GM13976 (cell line): ENCODE measurements at regions not wholly inside any gene's neighbourhood (a gene's known extent, or its start where the extent isn't known, plus 50 kb on each side); places are given as distances from the start of the nearest gene placed in this dataset.

Experiments
- DNase-seq: peaks from one replicate; pipeline ENCODE4 v3.0.0; 2012; ENCODE audit warnings: low spot score
- in situ Hi-C: fragments of 300-500 bp; cut with MboI; formaldehyde crosslinking; loops from one replicate; pipeline ENCODE4 v1.12.0; 2022; ENCODE audit warnings: low sequenced_read_pairs, mixed read lengths, inconsistent platforms; ENCODE audit not compliant: unreplicated experiment
- TF ChIP-seq, protein P1 (sequence below): IDR thresholded peaks from 2 replicates; pipeline ENCODE4 v1.5.1; 2012; ENCODE audit warnings: borderline replicate concordance, mild to moderate bottlenecking; ENCODE audit not compliant: insufficient read depth; ENCODE audit errors: extremely low read depth, missing control alignments, control extremely low read depth

GRCh38 chr2:5969303-5969702 is 277.1 kb downstream of the SOX11 start:
- in situ Hi-C loops: no loop called here
- DNase-seq: peak; percentile 1
- TF ChIP-seq, protein P1, sequence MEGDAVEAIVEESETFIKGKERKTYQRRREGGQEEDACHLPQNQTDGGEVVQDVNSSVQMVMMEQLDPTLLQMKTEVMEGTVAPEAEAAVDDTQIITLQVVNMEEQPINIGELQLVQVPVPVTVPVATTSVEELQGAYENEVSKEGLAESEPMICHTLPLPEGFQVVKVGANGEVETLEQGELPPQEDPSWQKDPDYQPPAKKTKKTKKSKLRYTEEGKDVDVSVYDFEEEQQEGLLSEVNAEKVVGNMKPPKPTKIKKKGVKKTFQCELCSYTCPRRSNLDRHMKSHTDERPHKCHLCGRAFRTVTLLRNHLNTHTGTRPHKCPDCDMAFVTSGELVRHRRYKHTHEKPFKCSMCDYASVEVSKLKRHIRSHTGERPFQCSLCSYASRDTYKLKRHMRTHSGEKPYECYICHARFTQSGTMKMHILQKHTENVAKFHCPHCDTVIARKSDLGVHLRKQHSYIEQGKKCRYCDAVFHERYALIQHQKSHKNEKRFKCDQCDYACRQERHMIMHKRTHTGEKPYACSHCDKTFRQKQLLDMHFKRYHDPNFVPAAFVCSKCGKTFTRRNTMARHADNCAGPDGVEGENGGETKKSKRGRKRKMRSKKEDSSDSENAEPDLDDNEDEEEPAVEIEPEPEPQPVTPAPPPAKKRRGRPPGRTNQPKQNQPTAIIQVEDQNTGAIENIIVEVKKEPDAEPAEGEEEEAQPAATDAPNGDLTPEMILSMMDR: no peak

- DNase-seq: no peak
- TF ChIP-seq, protein P1: no peak
- in situ Hi-C loops: no loop called here
These were observed 278.2 kb downstream of the SOX11 start for GRCh38 chr2:5970347-5970746.

DNA sequence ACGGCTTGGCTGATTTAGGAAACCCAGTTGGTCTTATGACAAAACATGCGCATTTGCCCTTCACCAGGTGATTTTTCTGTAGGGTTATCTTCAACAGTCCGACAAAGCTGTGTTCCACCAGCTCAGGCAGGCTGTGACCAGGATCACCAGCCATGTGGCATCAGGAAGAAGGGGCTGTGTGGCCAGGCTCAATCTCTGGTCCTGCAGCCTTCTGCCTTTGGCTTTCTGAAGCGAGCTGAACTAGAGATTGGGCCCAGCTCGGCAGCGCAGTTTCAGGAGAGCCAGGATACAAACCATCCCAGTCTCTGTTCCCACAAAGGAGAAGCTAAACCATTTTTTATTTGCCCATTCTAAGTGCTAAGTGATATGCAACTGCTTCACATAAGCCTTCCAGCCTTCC is 282.3 kb downstream of the SOX11 start:
- TF ChIP-seq, protein P1: no peak
- in situ Hi-C loops: no loop called here
- DNase-seq: no peak

DNA sequence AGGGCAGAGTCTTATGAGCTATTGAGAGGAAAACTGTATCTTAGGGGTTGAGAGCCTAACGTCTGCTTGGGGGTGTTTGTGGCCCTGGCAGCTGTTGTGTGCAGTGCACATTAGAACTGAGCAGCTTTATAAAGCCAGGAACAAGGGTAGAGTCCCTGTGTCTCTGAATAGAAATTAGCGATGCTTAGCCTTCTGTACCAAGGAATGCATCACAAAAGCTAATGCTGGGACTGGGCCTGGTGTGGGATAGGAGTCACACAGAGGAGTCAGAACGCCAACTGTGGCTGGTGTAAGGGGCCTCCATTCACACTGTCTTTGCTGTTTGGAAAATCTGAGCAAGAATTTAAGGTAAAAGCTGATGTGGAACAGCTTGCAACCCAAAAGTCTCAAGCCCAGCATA is 283.2 kb downstream of the SOX11 start:
- TF ChIP-seq, protein P1: no peak
- peak; percentile 2 for DNase-seq
- in situ Hi-C loops: no loop called here

- peak; percentile 1 for DNase-seq
- TF ChIP-seq, protein P1: no peak
- in situ Hi-C loops: no loop called here
These were observed 284.4 kb downstream of the SOX11 start for GRCh38 chr2:5976531-5977065.

DNA sequence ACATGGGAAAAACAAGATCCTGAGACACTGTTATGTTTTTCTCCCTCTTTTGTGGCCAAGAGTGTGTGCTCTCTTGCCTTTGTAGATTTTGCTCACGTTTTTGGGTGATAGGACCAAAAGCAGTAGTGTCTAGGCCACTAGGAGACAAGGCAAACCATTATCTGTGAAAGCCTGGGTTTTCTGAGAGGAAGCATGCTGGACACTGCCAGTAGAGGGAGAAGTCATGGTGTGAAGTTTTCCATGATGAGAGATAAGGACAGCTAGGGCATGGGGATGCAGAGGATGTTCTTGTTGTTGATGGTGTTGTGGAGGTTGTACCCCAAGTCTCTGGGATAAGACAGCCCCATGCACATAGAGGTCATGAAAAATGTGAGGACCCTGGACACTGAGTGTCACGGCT is 285.3 kb downstream of the SOX11 start:
- TF ChIP-seq, protein P1: no peak
- in situ Hi-C loops: no loop called here
- DNase-seq: peak; percentile 2
